SH-SY5Y (cell line): ENCODE measurements at regions not wholly inside any gene's neighbourhood (a gene's known extent, or its start where the extent isn't known, plus 50 kb on each side); places are given as distances from the start of the nearest gene placed in this dataset.

Source experiments
- GATA2 ChIP-seq: IDR thresholded peaks from 2 replicates; pipeline ENCODE4 v1.6.1; 2011; ENCODE audit warnings: mild to moderate bottlenecking, low read depth, low read length
- GATA3 ChIP-seq: IDR thresholded peaks from 2 replicates; pipeline ENCODE4 v1.6.1; 2011; ENCODE audit warnings: low read depth, mild to moderate bottlenecking, low read length, moderate library complexity

- TF ChIP-seq GATA3, result no peak
- no peak for TF ChIP-seq GATA2
Measured at GRCh38 chr12:111197376-111197944, 171.4 kb downstream of the PHETA1 start.
